ENCODE measurements at regions not wholly inside any gene's neighbourhood (a gene's known extent, or its start where the extent isn't known, plus 50 kb on each side); places are given as distances from the start of the nearest gene placed in this dataset.

- H3K27me3 ChIP-seq (ENCODE audit: low read depth), result no peaks in the 10 kb centered on the region
- peaks cover 27% of the 10 kb centered on the region for H3K9me3 ChIP-seq (replicated peaks)
- H3K4me3 ChIP-seq, result no peak overlapping the region
- no peak for DNase-seq
- TF ChIP-seq CTCF (IDR thresholded peaks at IDR 0.05; ENCODE audit: borderline replicate concordance), result no peak
- intact Hi-C loops (cut with micrococcal nuclease), result no loop called here
- H3K4me1 ChIP-seq, result no peaks in the 10 kb centered on the region
- no peak overlapping the region for H3K27ac ChIP-seq (replicated peaks)
- no peaks in the 10 kb centered on the region for H3K36me3 ChIP-seq
Observed at GRCh38 chr1:105204836-105205371, 1455.2 kb downstream of the AMY1C start.

- peaks cover 49% of the 10 kb centered on the region for H3K9me3 ChIP-seq (replicated peaks)
- TF ChIP-seq CTCF (IDR thresholded peaks at IDR 0.05; ENCODE audit: borderline replicate concordance), result no peak
- H3K36me3 ChIP-seq, result no peaks in the 10 kb centered on the region
- no peaks in the 10 kb centered on the region for H3K27me3 ChIP-seq (ENCODE audit: low read depth)
- no peaks in the 10 kb centered on the region for H3K4me1 ChIP-seq
- no peak for DNase-seq
- H3K4me3 ChIP-seq, result no peak overlapping the region
- intact Hi-C loops (cut with micrococcal nuclease), result no loop called here
- H3K27ac ChIP-seq (replicated peaks), result no peak overlapping the region
Observed at GRCh38 chr1:105208581-105208980, 1458.9 kb downstream of the AMY1C start.

- H3K9me3 ChIP-seq (replicated peaks), result peaks cover 45% of the 10 kb centered on the region
- H3K4me1 ChIP-seq, result no peaks in the 10 kb centered on the region
- no peaks in the 10 kb centered on the region for H3K27me3 ChIP-seq (ENCODE audit: low read depth)
- intact Hi-C loops (cut with micrococcal nuclease), result no loop called here
- no peak for DNase-seq
- TF ChIP-seq CTCF (IDR thresholded peaks at IDR 0.05; ENCODE audit: borderline replicate concordance), result no peak
- no peak overlapping the region for H3K4me3 ChIP-seq
- H3K36me3 ChIP-seq, result no peaks in the 10 kb centered on the region
- no peak overlapping the region for H3K27ac ChIP-seq (replicated peaks)
Observed at GRCh38 chr1:105210747-105211146, 1461.0 kb downstream of the AMY1C start.

GRCh38 chr1:105231378-105231777, 1481.7 kb downstream of the AMY1C start:
- Histone ChIP-seq H3K4me3 (no peak overlapping the region), H3K27ac (replicated peaks) (no peak overlapping the region), H3K27me3 (ENCODE audit: low read depth) (no peaks in the 10 kb centered on the region), H3K9me3 (replicated peaks) (peaks cover 5% of the 10 kb centered on the region), H3K4me1 (no peaks in the 10 kb centered on the region), H3K36me3 (no peaks in the 10 kb centered on the region)
- intact Hi-C loops (cut with micrococcal nuclease), result no loop called here
- TF ChIP-seq CTCF (IDR thresholded peaks at IDR 0.05; ENCODE audit: borderline replicate concordance), result no peak
- DNase-seq, result no peak

- TF ChIP-seq CTCF (IDR thresholded peaks at IDR 0.05; ENCODE audit: borderline replicate concordance), result no peak
- Histone ChIP-seq H3K9me3 (replicated peaks) (peaks cover 10% of the 10 kb centered on the region), H3K36me3 (no peaks in the 10 kb centered on the region), H3K4me3 (no peak overlapping the region), H3K27ac (replicated peaks) (no peak overlapping the region), H3K27me3 (ENCODE audit: low read depth) (no peaks in the 10 kb centered on the region), H3K4me1 (no peaks in the 10 kb centered on the region)
- DNase-seq, result no peak
- intact Hi-C loops (cut with micrococcal nuclease), result no loop called here
Observed at GRCh38 chr1:105243411-105243810, 1493.7 kb downstream of the AMY1C start.

Measured in left ventricle myocardium inferior (tissue), 1 donor.